ENCODE measurements at regions not wholly inside any gene's neighbourhood (a gene's known extent, or its start where the extent isn't known, plus 50 kb on each side); places are given as distances from the start of the nearest gene placed in this dataset.

- no peaks in the 10 kb centered on the region for H3K27me3 ChIP-seq (ENCODE audit: insufficient read depth, low read length)
- no peak for DNase-seq
- no peak overlapping the region for H2BK5ac ChIP-seq (ENCODE audit: insufficient read length, low read length)
- H3K23me2 ChIP-seq (ENCODE audit: insufficient read length, low read depth, low read length, poor library complexity, severe bottlenecking), result no peaks in the 10 kb centered on the region
- no peak overlapping the region for H3K4ac ChIP-seq (ENCODE audit: low read depth, low read length)
- H2BK120ac ChIP-seq (ENCODE audit: low read depth, low read length, poor library complexity, severe bottlenecking), result no peak overlapping the region
- no peak overlapping the region for H2AK5ac ChIP-seq (ENCODE audit: insufficient read length, low read length)
- no peak overlapping the region for H2BK15ac ChIP-seq (ENCODE audit: low read depth, low read length)
- H3K4me1 ChIP-seq (ENCODE audit: insufficient read depth, low read length), result no peaks in the 10 kb centered on the region
- no peak overlapping the region for H3K14ac ChIP-seq (ENCODE audit: insufficient read depth, low read length)
- no CpG with 5 or more reads among the region's 2 CpGs for WGBS (ENCODE audit: extremely low coverage, insufficient read length, low lambda C conversion rate)
- H3K18ac ChIP-seq (ENCODE audit: insufficient read length, low read depth, low read length), result no peak overlapping the region
- H3K27ac ChIP-seq (ENCODE audit: insufficient read length, low read depth, low read length), result no peak overlapping the region
- H4K5ac ChIP-seq (ENCODE audit: insufficient read length, low read depth, low read length), result no peak overlapping the region
- Mint-ChIP-seq H3K27me3 (ENCODE audit: low read depth) (no peaks in the 10 kb centered on the region), H3K36me3 (ENCODE audit: insufficient read depth in 1 of 3, low read depth in 3 of 3) (peaks cover 4 to 10% (median 5%) of the 10 kb centered on the region in 3 experiments; a peak in 4 of 7 replicates), H3K27ac (no peak overlapping the region), H3K4me3 (no peak overlapping the region), H3K4me1 (peaks cover 12 to 17% of the 10 kb centered on the region in 2 experiments), H3K9me3 (peaks cover 15 to 16% of the 10 kb centered on the region in 2 experiments; a peak in 4 of 5 replicates)
- H3K9ac ChIP-seq (ENCODE audit: extremely low read depth, insufficient read length, low read length), result no peak overlapping the region
- H3K79me2 ChIP-seq (ENCODE audit: insufficient read depth, low read length), result no peaks in the 10 kb centered on the region
- no peak overlapping the region for H3K4me2 ChIP-seq (ENCODE audit: insufficient read depth, insufficient read length, low read length)
- no peaks in the 10 kb centered on the region for H4K20me1 ChIP-seq (ENCODE audit: control insufficient read depth, insufficient read depth, insufficient read length)
- H4K91ac ChIP-seq (ENCODE audit: insufficient read length, low read depth, low read length), result no peak overlapping the region
- H2AFZ ChIP-seq (ENCODE audit: low read length), result no peak overlapping the region
- no peak overlapping the region for H3K56ac ChIP-seq (ENCODE audit: insufficient read length, low read depth, low read length)
- no peak for TF ChIP-seq CTCF (conservative IDR thresholded peaks at IDR 0.05)
- H3K23ac ChIP-seq (ENCODE audit: insufficient read length, low read depth, low read length), result no peak overlapping the region
- H4K8ac ChIP-seq (replicated peaks; ENCODE audit: insufficient read length, low read depth, low read length), result no peak overlapping the region
- H2BK20ac ChIP-seq (ENCODE audit: low read depth, low read length, poor library complexity, severe bottlenecking), result no peak overlapping the region
- H2BK12ac ChIP-seq (ENCODE audit: insufficient read length, low read depth, low read length), result no peak overlapping the region
- no peaks in the 10 kb centered on the region for H3K9me3 ChIP-seq (ENCODE audit: control insufficient read depth, low read depth, low read length)
- no peaks in the 10 kb centered on the region for H3K79me1 ChIP-seq (ENCODE audit: insufficient read depth, low read depth, low read length, poor library complexity, severe bottlenecking)
- H3T11ph ChIP-seq (ENCODE audit: low read length), result no peak overlapping the region
These were observed 251.9 kb upstream of the TMC3 start for GRCh38 chr15:81625896-81626295.

Measured in H9 (cell line).